ENCODE measurements at regions not wholly inside any gene's neighbourhood (a gene's known extent, or its start where the extent isn't known, plus 50 kb on each side); places are given as distances from the start of the nearest gene placed in this dataset.

GRCh38 chr6:130775411-130776012 lies 51.7 kb upstream of the SMLR1 start:
- POLR2A ChIA-PET = no interaction called here
- DNase-seq (ENCODE audit: low read depth, low spot score) (no peak), ATAC-seq (no peak)
- H3K9me3 ChIP-seq (ENCODE audit: control insufficient read depth, insufficient read depth, low read depth, low read length) = no peaks in the 10 kb centered on the region
- no peak for TF ChIP-seq SIN3A (IDR thresholded peaks at IDR 0.05; ENCODE audit: borderline replicate concordance, insufficient read depth, low read depth, low read length)
- no peak for TF ChIP-seq POLR2AphosphoS5 (IDR thresholded peaks at IDR 0.05; ENCODE audit: low read depth, low read length)
- no peak for TF ChIP-seq TCF7L2 (IDR thresholded peaks at IDR 0.05; ENCODE audit: low read depth, low read length)
- TF ChIP-seq REST (IDR thresholded peaks at IDR 0.05; ENCODE audit: insufficient read depth in 1 of 2, low read depth in 2 of 2, low read length in 1 of 2) = no peak
- no peak for TF ChIP-seq CTCF (IDR thresholded peaks at IDR 0.05)
- CTCF ChIA-PET = no interaction called here
- H3K4me3 ChIP-seq (ENCODE audit: low read depth in 2 of 2, low read length in 2 of 2) = no peak overlapping the region
- BruUV-seq (replicated peaks) = no TSS peak
- no peaks in the 10 kb centered on the region for H3K27me3 ChIP-seq (ENCODE audit: control insufficient read depth, insufficient read depth, low read length)
- no peaks in the 10 kb centered on the region for H3K36me3 ChIP-seq (ENCODE audit: control insufficient read depth, insufficient read depth, low read length)
- intact Hi-C loops (cut with micrococcal nuclease; ENCODE audit: unreplicated experiment) (no loop called here), in situ Hi-C loops (cut with HindIII; ENCODE audit: low pct_unique_long_range_greater_than_20kb, low sequenced_read_pairs) (no loop called here)
- H3K4me1 ChIP-seq (ENCODE audit: control insufficient read depth, insufficient read depth, low read length) = no peaks in the 10 kb centered on the region
- H3K27ac ChIP-seq (ENCODE audit: low read length) = no peak overlapping the region

- DNase-seq (ENCODE audit: low read depth, low spot score) = no peak
- Histone ChIP-seq H3K4me1 (ENCODE audit: control insufficient read depth, insufficient read depth, low read length) (no peaks in the 10 kb centered on the region), H3K4me3 (ENCODE audit: low read depth in 2 of 2, low read length in 2 of 2) (no peak overlapping the region), H3K27ac (ENCODE audit: low read length) (no peak overlapping the region), H3K9me3 (ENCODE audit: control insufficient read depth, insufficient read depth, low read depth, low read length) (no peaks in the 10 kb centered on the region), H3K36me3 (ENCODE audit: control insufficient read depth, insufficient read depth, low read length) (no peaks in the 10 kb centered on the region), H3K27me3 (ENCODE audit: control insufficient read depth, insufficient read depth, low read length) (no peaks in the 10 kb centered on the region)
- no peak for ATAC-seq
- intact Hi-C loops (cut with micrococcal nuclease; ENCODE audit: unreplicated experiment) (no loop called here), in situ Hi-C loops (cut with HindIII; ENCODE audit: low pct_unique_long_range_greater_than_20kb, low sequenced_read_pairs) (no loop called here)
- ChIA-PET POLR2A (no interaction called here), CTCF (no interaction called here)
- BruUV-seq (replicated peaks) = no TSS peak
- TF ChIP-seq CTCF (IDR thresholded peaks at IDR 0.05) (no peak), REST (IDR thresholded peaks at IDR 0.05; ENCODE audit: insufficient read depth in 1 of 2, low read depth in 2 of 2, low read length in 1 of 2) (no peak), SIN3A (IDR thresholded peaks at IDR 0.05; ENCODE audit: borderline replicate concordance, insufficient read depth, low read depth, low read length) (no peak), TCF7L2 (IDR thresholded peaks at IDR 0.05; ENCODE audit: low read depth, low read length) (no peak), POLR2AphosphoS5 (IDR thresholded peaks at IDR 0.05; ENCODE audit: low read depth, low read length) (no peak)
Measured at GRCh38 chr6:130776287-130776925, 50.8 kb upstream of the SMLR1 start.
